Endothelial cell of umbilical vein (primary cell): ENCODE measurements at regions not wholly inside any gene's neighbourhood (a gene's known extent, or its start where the extent isn't known, plus 50 kb on each side); places are given as distances from the start of the nearest gene placed in this dataset.

Experiments
- POLR2AphosphoS5 ChIP-seq: IDR thresholded peaks from 2 replicates; pipeline ENCODE4 v1.6.1; 2012; ENCODE audit warnings: low read depth, mild to moderate bottlenecking, control low read depth, low read length, moderate library complexity; ENCODE audit not compliant: insufficient read depth
- TF ChIP-seq, protein P1 (sequence below), 2 donors: IDR thresholded peaks; 1 replicate in 1 of 2; 2 replicates in 1 of 2; pipeline ENCODE4 v1.5.1; 2011; ENCODE audit warnings: low read length in 2 of 2, mild to moderate bottlenecking in 2 of 2, moderate library complexity in 2 of 2, control low read depth in 1 of 2, inconsistent platforms in 1 of 2, low read depth in 1 of 2; ENCODE audit not compliant: insufficient read depth in 1 of 2; ENCODE audit errors: extremely low read depth in 1 of 2

DNA sequence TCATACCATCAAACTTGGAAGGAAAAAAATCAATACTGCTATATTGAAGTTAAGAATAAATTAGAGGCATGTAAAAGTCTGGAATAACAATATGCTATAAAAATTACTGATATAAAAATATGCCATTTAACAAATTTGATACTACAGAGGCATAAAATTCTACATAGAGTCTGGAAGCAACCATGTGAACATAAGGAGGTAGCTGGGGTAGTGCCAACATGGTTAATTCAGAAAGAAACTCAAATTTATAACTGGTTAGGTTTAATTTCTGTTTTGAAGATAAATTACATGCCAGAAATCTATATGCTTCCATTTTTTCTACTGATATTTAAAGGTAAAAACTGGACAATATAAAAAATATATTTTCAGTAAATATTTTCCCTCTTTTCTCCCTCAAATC lies 103.1 kb upstream of the NR4A3 start:
- TF ChIP-seq POLR2AphosphoS5, result no peak
- TF ChIP-seq, protein P1, sequence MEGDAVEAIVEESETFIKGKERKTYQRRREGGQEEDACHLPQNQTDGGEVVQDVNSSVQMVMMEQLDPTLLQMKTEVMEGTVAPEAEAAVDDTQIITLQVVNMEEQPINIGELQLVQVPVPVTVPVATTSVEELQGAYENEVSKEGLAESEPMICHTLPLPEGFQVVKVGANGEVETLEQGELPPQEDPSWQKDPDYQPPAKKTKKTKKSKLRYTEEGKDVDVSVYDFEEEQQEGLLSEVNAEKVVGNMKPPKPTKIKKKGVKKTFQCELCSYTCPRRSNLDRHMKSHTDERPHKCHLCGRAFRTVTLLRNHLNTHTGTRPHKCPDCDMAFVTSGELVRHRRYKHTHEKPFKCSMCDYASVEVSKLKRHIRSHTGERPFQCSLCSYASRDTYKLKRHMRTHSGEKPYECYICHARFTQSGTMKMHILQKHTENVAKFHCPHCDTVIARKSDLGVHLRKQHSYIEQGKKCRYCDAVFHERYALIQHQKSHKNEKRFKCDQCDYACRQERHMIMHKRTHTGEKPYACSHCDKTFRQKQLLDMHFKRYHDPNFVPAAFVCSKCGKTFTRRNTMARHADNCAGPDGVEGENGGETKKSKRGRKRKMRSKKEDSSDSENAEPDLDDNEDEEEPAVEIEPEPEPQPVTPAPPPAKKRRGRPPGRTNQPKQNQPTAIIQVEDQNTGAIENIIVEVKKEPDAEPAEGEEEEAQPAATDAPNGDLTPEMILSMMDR (IDR thresholded peaks at IDR 0.05; ENCODE audit: extremely low read depth in 1 of 2, insufficient read depth in 1 of 2, low read depth in 1 of 2, low read length in 2 of 2), result no peak
